AG09319 (cell line): ENCODE measurements at regions not wholly inside any gene's neighbourhood (a gene's known extent, or its start where the extent isn't known, plus 50 kb on each side); places are given as distances from the start of the nearest gene placed in this dataset.

Experiments used
- DNase-seq: peaks from one replicate; pipeline ENCODE4 v3.0.0-alpha.2; 2010; ENCODE audit warnings: low read depth; ENCODE audit errors: extremely low read depth
- TF ChIP-seq, protein P1 (sequence below): IDR thresholded peaks from 2 replicates; pipeline ENCODE4 v1.5.1; 2011; ENCODE audit warnings: low read depth, mild to moderate bottlenecking, inconsistent platforms, low read length, moderate library complexity

DNA sequence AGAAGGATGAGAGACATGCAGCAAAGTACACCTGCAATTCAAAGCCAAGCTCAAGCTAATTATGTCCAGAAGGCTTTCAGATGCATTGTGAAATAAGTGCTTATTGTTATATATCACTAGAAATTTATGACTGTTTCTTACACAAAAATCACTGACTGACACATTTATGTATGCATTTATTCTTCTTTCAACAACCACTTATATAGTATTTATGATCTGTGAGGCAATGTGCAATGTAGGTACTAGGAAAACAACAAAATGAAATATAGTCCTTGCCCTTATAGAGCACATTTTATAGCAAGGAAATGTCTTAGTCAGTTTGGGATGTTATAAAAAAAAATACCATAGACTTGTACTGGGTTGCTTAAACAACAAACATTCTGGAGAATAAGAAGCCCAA, 167.6 kb downstream of the YIPF5 start:
- DNase-seq, result no peak
- TF ChIP-seq, protein P1, sequence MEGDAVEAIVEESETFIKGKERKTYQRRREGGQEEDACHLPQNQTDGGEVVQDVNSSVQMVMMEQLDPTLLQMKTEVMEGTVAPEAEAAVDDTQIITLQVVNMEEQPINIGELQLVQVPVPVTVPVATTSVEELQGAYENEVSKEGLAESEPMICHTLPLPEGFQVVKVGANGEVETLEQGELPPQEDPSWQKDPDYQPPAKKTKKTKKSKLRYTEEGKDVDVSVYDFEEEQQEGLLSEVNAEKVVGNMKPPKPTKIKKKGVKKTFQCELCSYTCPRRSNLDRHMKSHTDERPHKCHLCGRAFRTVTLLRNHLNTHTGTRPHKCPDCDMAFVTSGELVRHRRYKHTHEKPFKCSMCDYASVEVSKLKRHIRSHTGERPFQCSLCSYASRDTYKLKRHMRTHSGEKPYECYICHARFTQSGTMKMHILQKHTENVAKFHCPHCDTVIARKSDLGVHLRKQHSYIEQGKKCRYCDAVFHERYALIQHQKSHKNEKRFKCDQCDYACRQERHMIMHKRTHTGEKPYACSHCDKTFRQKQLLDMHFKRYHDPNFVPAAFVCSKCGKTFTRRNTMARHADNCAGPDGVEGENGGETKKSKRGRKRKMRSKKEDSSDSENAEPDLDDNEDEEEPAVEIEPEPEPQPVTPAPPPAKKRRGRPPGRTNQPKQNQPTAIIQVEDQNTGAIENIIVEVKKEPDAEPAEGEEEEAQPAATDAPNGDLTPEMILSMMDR, result no peak

DNA sequence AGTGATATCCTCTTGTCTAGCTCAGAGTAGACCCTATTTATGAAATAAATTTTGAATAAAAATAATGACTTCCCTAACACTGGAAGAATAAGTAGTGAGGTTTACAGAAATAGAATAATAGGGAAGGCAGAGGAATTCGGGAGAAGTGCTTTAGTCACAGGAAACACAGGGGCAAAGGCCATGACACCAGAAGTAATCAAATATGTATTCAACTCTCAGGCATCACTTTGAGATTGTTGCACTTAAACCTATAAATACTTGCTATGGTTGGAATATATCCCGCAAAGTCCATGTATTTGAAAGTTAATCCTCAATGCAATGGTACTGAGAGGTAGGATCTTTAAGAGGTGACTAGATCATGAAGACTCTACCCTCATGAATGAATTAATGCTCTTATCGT, 166.8 kb downstream of the YIPF5 start:
- TF ChIP-seq, protein P1, result no peak
- no peak for DNase-seq

DNA sequence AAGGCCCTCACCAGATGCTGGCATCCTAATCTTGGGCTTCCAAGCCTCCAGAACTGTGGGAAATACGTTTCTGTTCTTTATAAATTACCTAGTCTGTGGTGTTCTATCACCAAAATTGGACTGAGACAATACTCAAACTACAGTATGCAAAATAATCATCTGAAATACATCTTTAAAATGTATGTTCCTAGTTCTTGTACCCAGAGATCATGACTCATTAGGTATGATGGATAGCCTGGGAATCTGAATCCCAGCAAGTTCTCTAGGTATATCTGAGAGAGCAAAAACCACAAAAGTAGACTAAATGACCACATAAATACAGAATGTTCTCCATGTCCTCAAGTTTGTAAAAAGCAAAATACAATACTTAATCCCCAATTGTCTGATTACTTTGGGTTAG, 166.3 kb downstream of the YIPF5 start:
- DNase-seq, result no peak
- TF ChIP-seq, protein P1, result no peak

DNA sequence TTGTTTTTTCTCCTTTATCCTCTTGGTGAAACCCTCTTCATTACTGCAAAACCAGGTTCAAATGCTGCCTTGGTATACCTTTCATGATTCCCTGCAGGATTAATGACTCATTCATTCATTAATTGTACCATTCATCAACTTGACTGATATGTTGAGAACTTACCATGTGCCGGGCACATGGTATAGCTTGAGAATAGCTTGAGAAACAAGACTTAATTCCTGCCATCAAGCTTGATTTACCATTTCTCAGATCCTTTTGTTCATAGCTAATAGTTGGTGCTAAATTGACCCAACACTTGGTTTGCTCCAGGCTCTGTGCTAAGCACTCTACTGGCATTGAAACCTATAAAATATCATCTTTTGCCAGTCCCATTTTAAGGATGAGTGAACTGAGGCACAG, 165.7 kb downstream of the YIPF5 start:
- no peak for DNase-seq
- TF ChIP-seq, protein P1, result no peak

DNA sequence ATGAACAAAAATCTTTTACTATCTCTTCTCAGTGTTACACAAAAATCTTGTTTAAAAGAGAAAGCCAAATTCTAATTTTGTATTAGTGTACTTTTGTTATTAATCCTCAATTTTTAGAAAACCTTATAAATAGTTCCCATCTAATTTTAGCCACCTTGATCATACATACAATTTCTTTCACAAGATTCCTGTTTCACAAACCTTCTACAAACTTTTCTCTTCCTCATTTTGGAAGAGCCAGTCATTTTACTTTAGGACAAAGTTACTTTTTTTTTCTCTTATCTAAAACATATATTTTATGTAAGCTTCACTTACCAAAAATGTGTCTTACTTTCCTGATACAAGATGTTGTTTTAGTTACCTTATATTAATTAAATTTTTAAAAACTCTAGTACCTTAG, 161.3 kb downstream of the YIPF5 start:
- no peak for DNase-seq
- TF ChIP-seq, protein P1, result no peak

DNA sequence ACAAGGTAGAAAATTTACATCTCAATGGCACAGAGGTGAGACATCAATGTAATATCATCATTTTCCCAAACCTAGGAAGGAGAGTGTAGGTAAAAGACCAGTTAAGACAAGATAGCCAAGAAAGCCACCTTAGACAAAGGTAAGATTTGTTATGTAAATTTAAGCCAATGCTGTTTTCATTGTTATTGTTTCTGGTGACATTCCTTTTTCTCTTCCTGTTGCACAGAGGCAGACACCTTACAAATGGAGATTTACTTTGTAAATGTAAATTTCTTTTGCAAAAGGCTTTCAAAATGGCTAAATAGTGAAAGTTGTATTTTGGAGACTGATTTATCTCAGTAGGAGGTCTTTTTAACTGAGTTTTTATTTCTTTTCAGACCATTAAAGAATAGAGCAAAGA, 159.1 kb downstream of the YIPF5 start:
- TF ChIP-seq, protein P1, result no peak
- no peak for DNase-seq

- TF ChIP-seq, protein P1, result no peak
- DNase-seq, result no peak
Observed at GRCh38 chr5:144013816-144014215, 156.6 kb downstream of the YIPF5 start.
